GM10266 (cell line): ENCODE measurements at regions not wholly inside any gene's neighbourhood (a gene's known extent, or its start where the extent isn't known, plus 50 kb on each side); places are given as distances from the start of the nearest gene placed in this dataset.

Experiments
- DNase-seq: peaks from one replicate; pipeline ENCODE4 v3.0.0; 2012; ENCODE audit errors: extremely low spot score
- TF ChIP-seq, protein P1 (sequence below): IDR thresholded peaks from 2 replicates; pipeline ENCODE4 v1.5.1; 2012; ENCODE audit warnings: mild to moderate bottlenecking, low read depth; ENCODE audit not compliant: control insufficient read depth, insufficient read depth; ENCODE audit errors: missing control alignments

DNA sequence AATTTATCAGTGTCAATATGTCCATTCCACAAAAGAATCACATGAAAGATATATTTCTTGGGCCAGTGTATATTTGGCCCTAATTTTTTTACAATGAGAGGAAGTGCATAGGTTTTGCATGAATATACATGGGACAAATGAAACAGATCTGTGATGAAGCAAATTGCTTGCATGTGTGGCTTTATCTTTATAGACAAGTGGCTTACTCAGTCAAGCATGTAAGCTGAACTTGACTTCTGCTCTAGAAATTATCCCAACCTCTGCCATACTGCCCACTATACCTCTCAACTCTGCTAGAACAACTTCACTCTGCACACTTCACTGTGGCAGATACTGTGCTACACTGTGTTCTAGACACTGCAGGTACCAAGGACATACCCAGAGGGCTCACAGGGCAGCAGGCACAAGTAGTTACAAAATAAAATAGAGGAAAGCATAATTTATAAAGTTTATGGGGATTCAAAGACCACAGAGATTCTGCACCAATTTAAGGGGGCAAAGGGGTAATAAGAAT lies 349.2 kb upstream of the HSF2 start:
- TF ChIP-seq, protein P1, sequence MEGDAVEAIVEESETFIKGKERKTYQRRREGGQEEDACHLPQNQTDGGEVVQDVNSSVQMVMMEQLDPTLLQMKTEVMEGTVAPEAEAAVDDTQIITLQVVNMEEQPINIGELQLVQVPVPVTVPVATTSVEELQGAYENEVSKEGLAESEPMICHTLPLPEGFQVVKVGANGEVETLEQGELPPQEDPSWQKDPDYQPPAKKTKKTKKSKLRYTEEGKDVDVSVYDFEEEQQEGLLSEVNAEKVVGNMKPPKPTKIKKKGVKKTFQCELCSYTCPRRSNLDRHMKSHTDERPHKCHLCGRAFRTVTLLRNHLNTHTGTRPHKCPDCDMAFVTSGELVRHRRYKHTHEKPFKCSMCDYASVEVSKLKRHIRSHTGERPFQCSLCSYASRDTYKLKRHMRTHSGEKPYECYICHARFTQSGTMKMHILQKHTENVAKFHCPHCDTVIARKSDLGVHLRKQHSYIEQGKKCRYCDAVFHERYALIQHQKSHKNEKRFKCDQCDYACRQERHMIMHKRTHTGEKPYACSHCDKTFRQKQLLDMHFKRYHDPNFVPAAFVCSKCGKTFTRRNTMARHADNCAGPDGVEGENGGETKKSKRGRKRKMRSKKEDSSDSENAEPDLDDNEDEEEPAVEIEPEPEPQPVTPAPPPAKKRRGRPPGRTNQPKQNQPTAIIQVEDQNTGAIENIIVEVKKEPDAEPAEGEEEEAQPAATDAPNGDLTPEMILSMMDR = no peak
- no peak for DNase-seq

DNA sequence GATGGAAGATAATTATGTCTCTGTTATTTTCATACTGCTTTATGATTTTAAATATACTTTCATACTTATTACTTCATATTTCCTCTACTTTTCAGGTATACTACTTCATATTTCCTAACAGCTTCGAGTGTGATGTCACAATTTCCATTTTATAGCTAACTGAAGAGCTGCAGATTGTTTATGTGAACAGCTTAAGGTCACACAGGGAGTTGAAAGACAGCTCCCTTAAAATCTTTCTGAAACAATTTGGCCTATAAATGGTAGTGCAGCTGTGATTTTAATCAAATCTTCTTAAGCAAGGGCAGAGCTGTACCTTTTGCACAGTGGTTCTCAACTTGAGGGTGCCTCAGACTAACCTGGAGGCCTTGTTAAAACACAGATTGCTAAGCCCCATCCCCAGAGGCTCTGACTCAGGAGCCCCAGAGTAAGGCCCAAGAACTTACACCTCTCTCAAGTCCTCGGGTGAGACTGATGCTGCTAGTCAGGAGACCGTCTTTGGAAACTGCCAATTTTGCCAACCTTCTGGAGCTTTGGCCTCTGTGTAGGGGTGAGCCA lies 347.0 kb upstream of the HSF2 start:
- no peak for DNase-seq
- TF ChIP-seq, protein P1 = no peak

DNA sequence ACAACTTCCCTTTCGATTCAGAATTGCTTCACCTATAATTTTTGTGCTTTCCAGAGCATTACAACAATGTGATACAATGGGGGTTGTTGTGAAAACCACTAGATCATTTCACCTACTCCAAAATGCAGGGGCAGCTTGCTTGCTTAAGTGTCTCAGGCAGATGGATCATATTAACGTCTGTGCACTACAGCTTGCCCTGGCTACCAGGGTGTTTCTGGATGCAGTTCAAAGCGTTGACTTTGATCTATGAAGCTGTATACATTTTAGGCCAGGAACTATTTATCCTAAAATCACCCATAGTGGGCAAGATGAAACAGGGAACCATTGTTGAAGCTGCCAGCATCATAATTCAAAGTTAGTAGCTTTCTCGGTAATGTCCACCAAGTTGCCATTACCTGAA lies 339.5 kb upstream of the HSF2 start:
- TF ChIP-seq, protein P1 = no peak
- DNase-seq = no peak

DNA sequence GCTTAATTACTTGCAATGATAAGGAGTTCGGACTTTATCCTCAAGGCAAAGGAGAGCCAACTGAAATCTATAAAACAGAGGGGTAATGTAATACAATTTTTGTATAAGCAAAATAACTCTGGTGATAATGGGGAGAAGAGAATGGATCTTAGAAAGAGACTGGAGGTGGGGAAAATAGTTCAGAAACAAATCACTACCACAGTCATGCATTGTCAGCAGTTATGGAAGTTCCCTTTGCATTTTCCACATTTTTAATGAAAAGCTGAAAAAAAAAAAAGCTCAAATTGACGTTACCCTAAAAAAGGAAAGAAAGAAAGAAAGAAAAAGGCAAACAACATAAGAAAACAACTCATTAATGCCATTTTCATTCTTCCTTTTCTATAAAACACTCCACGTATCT lies 337.6 kb upstream of the HSF2 start:
- TF ChIP-seq, protein P1 = no peak
- DNase-seq = no peak

- TF ChIP-seq, protein P1 = no peak
- DNase-seq = no peak
These were observed 336.4 kb upstream of the HSF2 start for GRCh38 chr6:122063076-122063475.

GRCh38 chr6:122063761-122064160 lies 335.7 kb upstream of the HSF2 start:
- TF ChIP-seq, protein P1 = no peak

DNA sequence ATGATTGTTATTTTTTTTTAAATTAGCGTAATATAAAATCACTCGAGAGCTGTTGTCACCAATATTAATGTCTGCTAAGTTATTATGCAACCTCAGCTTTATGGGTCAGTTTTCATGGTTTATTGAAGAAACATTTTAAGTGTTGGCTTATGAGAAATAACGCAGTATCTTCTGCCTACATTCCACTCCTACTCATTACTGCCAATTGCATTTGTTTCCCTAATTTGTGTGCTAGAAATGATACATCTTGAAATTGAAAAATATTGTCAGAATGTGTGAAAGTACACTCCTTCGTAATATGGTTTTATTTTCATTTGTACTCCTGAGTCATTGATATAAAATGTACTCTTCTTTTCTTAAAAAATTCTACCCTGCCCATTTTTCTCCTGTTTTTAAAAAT lies 333.3 kb upstream of the HSF2 start:
- no peak for DNase-seq
- TF ChIP-seq, protein P1 = no peak

More at GRCh38 chr6:122063761-122064160, 335.7 kb upstream of the HSF2 start:
- no peak for DNase-seq
